BJ (cell line): ENCODE measurements at regions not wholly inside any gene's neighbourhood (a gene's known extent, or its start where the extent isn't known, plus 50 kb on each side); places are given as distances from the start of the nearest gene placed in this dataset.

Experiments
- CTCF ChIA-PET: fragments of 350-600 bp; formaldehyde crosslinking; extraction: SDS; loops from one replicate; lab custom pipeline; 2021; ENCODE audit warnings: antibody characterized with exemption, inconsistent platforms; lab: Yijun Ruan, JAX
- POLR2A ChIA-PET: fragments of 300-600 bp; sonication (Branson Sonifier 250); formaldehyde crosslinking; extraction: SDS; loops from one replicate; lab custom pipeline; 2021; ENCODE audit warnings: antibody characterized with exemption; lab: Charles Lee
- DNase-seq: peaks from one replicate; pipeline ENCODE4 v3.0.0-alpha.2; 2011; ENCODE audit warnings: low read depth
- H3K27me3 ChIP-seq: 2 replicates; pipeline ENCODE4 v1.6.0; 2011; ENCODE audit warnings: low read length; ENCODE audit not compliant: control insufficient read depth, insufficient read depth
- H3K36me3 ChIP-seq: 2 replicates; pipeline ENCODE4 v1.5.1; 2011; ENCODE audit warnings: low read length; ENCODE audit not compliant: control insufficient read depth, insufficient read depth
- H3K4me3 ChIP-seq: 2 replicates; pipeline ENCODE4 v1.5.1; 2011; ENCODE audit warnings: low read depth, mild to moderate bottlenecking, control low read depth, low read length
- TF ChIP-seq, protein P1 (sequence below): IDR thresholded peaks from 2 replicates; pipeline ENCODE4 v1.5.1; 2011; ENCODE audit warnings: low read depth, mild to moderate bottlenecking, control low read depth, inconsistent platforms, low read length, moderate library complexity; ENCODE audit not compliant: insufficient read depth

DNA sequence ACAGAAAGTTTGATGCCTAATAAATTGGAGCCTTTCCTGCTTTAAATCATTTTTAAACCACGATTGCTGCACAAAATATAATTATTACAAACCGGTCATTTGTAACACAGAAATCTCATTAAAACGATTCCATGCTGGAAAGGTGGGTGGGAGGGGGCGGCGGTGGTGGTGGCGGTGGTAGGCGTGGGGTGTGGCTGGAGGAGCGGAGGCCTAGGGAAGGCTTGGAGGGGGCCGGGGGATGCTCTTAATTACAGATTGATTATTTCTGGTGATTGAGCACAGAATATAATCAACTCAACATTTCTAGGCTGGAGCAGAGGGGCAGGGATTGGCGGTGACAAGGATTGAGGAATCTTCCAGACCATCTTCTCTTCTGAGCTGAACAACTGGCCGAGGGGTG lies 157.5 kb downstream of the TRIM29 start:
- Histone ChIP-seq H3K36me3 (no peaks in the 10 kb centered on the region), H3K27me3 (no peaks in the 10 kb centered on the region), H3K4me3 (no peak overlapping the region)
- DNase-seq, result no peak
- ChIA-PET CTCF (no interaction called here), POLR2A (no interaction called here)
- TF ChIP-seq, protein P1, sequence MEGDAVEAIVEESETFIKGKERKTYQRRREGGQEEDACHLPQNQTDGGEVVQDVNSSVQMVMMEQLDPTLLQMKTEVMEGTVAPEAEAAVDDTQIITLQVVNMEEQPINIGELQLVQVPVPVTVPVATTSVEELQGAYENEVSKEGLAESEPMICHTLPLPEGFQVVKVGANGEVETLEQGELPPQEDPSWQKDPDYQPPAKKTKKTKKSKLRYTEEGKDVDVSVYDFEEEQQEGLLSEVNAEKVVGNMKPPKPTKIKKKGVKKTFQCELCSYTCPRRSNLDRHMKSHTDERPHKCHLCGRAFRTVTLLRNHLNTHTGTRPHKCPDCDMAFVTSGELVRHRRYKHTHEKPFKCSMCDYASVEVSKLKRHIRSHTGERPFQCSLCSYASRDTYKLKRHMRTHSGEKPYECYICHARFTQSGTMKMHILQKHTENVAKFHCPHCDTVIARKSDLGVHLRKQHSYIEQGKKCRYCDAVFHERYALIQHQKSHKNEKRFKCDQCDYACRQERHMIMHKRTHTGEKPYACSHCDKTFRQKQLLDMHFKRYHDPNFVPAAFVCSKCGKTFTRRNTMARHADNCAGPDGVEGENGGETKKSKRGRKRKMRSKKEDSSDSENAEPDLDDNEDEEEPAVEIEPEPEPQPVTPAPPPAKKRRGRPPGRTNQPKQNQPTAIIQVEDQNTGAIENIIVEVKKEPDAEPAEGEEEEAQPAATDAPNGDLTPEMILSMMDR, result no peak

DNA sequence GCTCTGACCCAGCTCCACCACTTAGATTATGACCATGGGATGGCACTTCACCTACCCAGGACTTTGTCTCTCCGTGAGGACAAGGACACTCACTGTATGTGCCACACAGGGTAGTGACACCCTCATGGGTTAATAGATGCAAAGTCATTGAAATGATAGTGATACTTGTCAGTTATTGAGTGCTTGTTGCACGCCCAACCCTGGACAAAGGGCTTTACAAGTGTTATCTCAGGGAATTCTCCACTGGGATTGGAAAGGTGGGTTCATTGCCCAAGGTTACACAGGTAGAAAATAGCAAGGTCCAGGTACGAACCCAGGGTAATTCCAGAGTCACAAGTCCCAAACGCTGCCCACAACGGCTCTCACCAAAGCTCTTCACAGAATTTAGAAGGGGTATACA lies 158.2 kb downstream of the TRIM29 start:
- TF ChIP-seq, protein P1, result no peak
- no peak for DNase-seq
- no peaks in the 10 kb centered on the region for H3K36me3 ChIP-seq
- H3K4me3 ChIP-seq, result no peak overlapping the region
- POLR2A ChIA-PET, result no interaction called here
- CTCF ChIA-PET, result no interaction called here
- H3K27me3 ChIP-seq, result no peaks in the 10 kb centered on the region

DNA sequence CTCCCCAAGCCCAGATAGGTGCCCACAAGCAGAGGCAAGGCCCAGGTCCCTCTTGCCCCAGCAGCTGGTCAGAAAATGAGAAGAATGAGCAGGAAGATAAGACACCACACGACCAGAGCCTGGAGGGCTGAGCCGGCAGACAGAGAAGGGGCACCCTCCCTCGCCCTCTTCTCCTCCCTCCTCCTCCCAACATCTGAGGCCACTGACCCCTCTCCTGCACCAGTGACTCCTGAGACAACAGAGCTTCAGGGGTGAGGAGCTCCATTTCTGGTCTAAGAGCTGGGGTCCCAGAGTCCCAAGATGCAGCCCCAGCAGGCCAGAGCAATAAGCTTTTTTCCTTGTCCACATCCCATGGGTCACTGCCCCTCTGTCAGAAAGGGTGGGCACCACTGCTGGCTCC lies 159.2 kb downstream of the TRIM29 start:
- TF ChIP-seq, protein P1, result no peak
- Histone ChIP-seq H3K4me3 (no peak overlapping the region), H3K36me3 (no peaks in the 10 kb centered on the region), H3K27me3 (no peaks in the 10 kb centered on the region)
- no peak for DNase-seq
- ChIA-PET POLR2A (no interaction called here), CTCF (no interaction called here)

DNA sequence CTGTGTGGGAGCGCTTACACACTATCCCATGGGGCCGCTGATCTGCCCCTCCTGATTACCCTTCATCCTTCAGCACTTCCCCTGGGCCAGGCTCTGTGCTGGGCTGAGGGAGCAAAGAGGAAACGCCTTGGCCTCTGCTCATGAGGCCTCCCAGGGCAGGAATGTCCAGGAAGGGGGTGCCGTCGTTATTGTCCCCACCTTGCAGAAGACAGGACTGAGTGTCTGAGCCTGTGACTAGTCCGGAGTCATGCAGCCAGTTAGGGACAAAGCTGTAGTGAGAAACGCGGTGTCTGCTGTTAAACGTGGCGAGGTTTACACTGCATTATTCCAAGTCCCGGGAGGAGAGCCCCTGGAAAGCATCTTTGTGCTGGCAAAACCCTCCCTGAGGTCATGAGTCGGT lies 160.0 kb downstream of the TRIM29 start:
- ChIA-PET POLR2A (no interaction called here), CTCF (no interaction called here)
- H3K4me3 ChIP-seq, result no peak overlapping the region
- H3K27me3 ChIP-seq, result no peaks in the 10 kb centered on the region
- DNase-seq, result no peak
- TF ChIP-seq, protein P1, result no peak
- H3K36me3 ChIP-seq, result no peaks in the 10 kb centered on the region

DNA sequence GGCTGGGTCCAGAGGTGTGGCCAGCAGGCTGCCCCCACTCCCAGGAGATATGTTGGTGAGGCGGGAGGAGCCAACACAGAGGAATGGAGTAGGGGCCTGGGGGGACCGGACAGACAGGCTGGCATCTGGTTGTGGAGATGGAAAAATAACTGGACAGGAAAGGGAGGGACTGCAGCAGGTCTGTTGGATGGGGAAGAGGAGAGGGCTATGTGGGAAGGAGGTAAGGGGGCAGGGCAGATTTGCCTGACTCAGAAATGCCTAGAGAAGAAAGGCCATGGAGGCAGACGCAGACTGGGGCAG lies 160.4 kb downstream of the TRIM29 start:
- ChIA-PET CTCF (no interaction called here), POLR2A (no interaction called here)
- Histone ChIP-seq H3K27me3 (no peaks in the 10 kb centered on the region), H3K36me3 (no peaks in the 10 kb centered on the region), H3K4me3 (no peak overlapping the region)
- no peak for DNase-seq
- TF ChIP-seq, protein P1, result no peak
